Thyroid gland (tissue), 4 donors: ENCODE measurements at regions not wholly inside any gene's neighbourhood (a gene's known extent, or its start where the extent isn't known, plus 50 kb on each side); places are given as distances from the start of the nearest gene placed in this dataset.

ENCODE experiments used
- DNase-seq, 2 donors: peaks; one replicate each; pipeline ENCODE4 v3.0.0-alpha.2; 2019
- H3K27ac ChIP-seq, 3 donors: fragments of 200-600 bp; sonication (generic); 1 replicate in 2 of 3; 2 replicates in 1 of 3; pipeline ENCODE4 v1.5.1; 2016 to 2019; ENCODE audit warnings: mild to moderate bottlenecking in 1 of 3, moderate library complexity in 1 of 3
- H3K27me3 ChIP-seq: fragments of 200-600 bp; sonication (generic); one replicate; pipeline ENCODE4 v1.5.1; 2019
- H3K36me3 ChIP-seq, 2 donors: fragments of 200-600 bp; sonication (generic); one replicate each; pipeline ENCODE4 v1.5.1; 2016 to 2019
- H3K4me1 ChIP-seq, 2 donors: fragments of 200-600 bp; sonication (generic); one replicate each; pipeline ENCODE4 v1.5.1; 2017 to 2019
- H3K4me3 ChIP-seq, 3 donors: fragments of 200-600 bp; sonication (generic); replicated peaks in 1 of 3; 1 replicate in 2 of 3; 2 replicates in 1 of 3; pipeline ENCODE4 v1.5.1; 2016; ENCODE audit warnings: mild to moderate bottlenecking in 1 of 3
- H3K9me3 ChIP-seq: fragments of 200-600 bp; sonication (generic); one replicate; pipeline ENCODE4 v1.5.1; 2017
- POLR2A ChIP-seq, 2 donors: fragments of 450-650 bp; IDR thresholded peaks; one replicate each; pipeline ENCODE4 v1.6.1; 2017; ENCODE audit warnings: antibody characterized with exemption in 2 of 2, mild to moderate bottlenecking in 2 of 2, moderate library complexity in 1 of 2
- WGBS, 2 donors: methylation state at CpG; one replicate each; pipeline ENCODE4 v1.1.5; 2017; 5-methylcytosine and 5-hydroxymethylcytosine counted together
- intact Hi-C: fragments of 100-400 bp; cut with DNase I; formaldehyde crosslinking; loops from one replicate; pipeline ENCODE4 v1.15.1; 2023
- TF ChIP-seq, protein P1 (sequence below), 6 experiments: fragments of 200-600 bp in 3 of 6; fragments of 450-650 bp in 3 of 6; sonication (generic) in 3 of 6; IDR thresholded peaks; one replicate each; pipeline ENCODE4 v1.5.1; 2016 to 2019; ENCODE audit warnings: antibody characterized with exemption in 6 of 6, mild to moderate bottlenecking in 2 of 6, inconsistent platforms in 1 of 6, moderate library complexity in 1 of 6

DNA sequence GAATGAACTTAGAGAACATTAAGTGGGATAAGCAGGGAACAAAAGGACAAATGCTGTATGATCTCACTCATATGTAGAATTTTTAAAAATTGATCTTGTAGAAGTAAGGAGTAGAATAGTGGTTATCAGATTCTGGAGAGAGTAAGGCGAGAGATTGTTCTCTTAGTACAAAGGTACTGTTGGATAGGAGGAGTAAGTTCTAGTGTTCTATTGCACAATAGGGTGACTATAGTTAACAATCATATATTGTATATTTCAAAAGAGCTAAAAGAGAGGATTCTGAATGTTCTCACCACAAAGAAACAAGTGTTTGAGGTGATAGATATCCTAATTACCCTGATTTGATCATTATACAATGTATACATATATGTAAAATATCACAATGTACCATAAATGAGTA is 735.9 kb downstream of the NCAM2 start:
- H3K9me3 ChIP-seq = no peaks in the 10 kb centered on the region
- no peak overlapping the region for H3K27ac ChIP-seq
- no peaks in the 10 kb centered on the region for H3K27me3 ChIP-seq
- H3K4me1 ChIP-seq = no peaks in the 10 kb centered on the region
- H3K36me3 ChIP-seq = no peaks in the 10 kb centered on the region
- WGBS, 2 donors = 95 to 96% methylated on average over 1 of the region's 1 CpG
- intact Hi-C loops = no loop called here
- DNase-seq = no peak
- no peak for TF ChIP-seq POLR2A (IDR thresholded peaks at IDR 0.05)
- TF ChIP-seq, protein P1, sequence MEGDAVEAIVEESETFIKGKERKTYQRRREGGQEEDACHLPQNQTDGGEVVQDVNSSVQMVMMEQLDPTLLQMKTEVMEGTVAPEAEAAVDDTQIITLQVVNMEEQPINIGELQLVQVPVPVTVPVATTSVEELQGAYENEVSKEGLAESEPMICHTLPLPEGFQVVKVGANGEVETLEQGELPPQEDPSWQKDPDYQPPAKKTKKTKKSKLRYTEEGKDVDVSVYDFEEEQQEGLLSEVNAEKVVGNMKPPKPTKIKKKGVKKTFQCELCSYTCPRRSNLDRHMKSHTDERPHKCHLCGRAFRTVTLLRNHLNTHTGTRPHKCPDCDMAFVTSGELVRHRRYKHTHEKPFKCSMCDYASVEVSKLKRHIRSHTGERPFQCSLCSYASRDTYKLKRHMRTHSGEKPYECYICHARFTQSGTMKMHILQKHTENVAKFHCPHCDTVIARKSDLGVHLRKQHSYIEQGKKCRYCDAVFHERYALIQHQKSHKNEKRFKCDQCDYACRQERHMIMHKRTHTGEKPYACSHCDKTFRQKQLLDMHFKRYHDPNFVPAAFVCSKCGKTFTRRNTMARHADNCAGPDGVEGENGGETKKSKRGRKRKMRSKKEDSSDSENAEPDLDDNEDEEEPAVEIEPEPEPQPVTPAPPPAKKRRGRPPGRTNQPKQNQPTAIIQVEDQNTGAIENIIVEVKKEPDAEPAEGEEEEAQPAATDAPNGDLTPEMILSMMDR (IDR thresholded peaks at IDR 0.05) = no peak
- no peak overlapping the region for H3K4me3 ChIP-seq

DNA sequence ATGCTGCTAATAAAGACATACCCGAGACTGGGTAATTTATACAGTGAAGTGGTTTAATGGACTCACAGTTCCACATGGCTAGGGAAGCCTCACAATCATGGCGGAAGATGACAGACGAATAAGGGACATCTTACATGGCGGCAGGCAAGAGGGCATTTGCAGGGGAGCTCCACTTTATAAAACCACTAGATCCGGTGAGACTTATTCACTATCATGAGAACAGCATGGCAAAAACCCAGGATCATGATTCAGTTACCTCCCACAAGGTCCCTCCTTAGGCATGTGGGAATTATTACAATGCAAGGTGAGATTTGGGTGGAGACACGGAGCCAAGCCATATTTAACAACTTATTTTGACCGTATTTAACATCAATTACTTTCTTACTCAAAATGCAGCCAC is 739.0 kb downstream of the NCAM2 start:
- H3K27me3 ChIP-seq = no peaks in the 10 kb centered on the region
- WGBS, 2 donors = 73 to 87% methylated on average over 7 of the region's 7 CpGs
- H3K4me3 ChIP-seq = no peak overlapping the region
- H3K4me1 ChIP-seq = no peaks in the 10 kb centered on the region
- H3K27ac ChIP-seq = no peak overlapping the region
- intact Hi-C loops = no loop called here
- no peak for DNase-seq
- TF ChIP-seq, protein P1 (IDR thresholded peaks at IDR 0.05) = no peak
- no peak for TF ChIP-seq POLR2A (IDR thresholded peaks at IDR 0.05)
- H3K36me3 ChIP-seq = no peaks in the 10 kb centered on the region
- no peaks in the 10 kb centered on the region for H3K9me3 ChIP-seq

- H3K27ac ChIP-seq = no peak overlapping the region
- H3K27me3 ChIP-seq = no peaks in the 10 kb centered on the region
- intact Hi-C loops = no loop called here
- H3K36me3 ChIP-seq = no peaks in the 10 kb centered on the region
- no peaks in the 10 kb centered on the region for H3K4me1 ChIP-seq
- WGBS, 2 donors = 68 to 71% methylated on average over 5 of the region's 5 CpGs
- no peaks in the 10 kb centered on the region for H3K9me3 ChIP-seq
- no peak for TF ChIP-seq POLR2A (IDR thresholded peaks at IDR 0.05)
- no peak overlapping the region for H3K4me3 ChIP-seq
- DNase-seq = no peak
These were observed 742.0 kb downstream of the NCAM2 start for GRCh38 chr21:21740207-21740606.

- no peaks in the 10 kb centered on the region for H3K36me3 ChIP-seq
- no peaks in the 10 kb centered on the region for H3K9me3 ChIP-seq
- no peak overlapping the region for H3K27ac ChIP-seq
- intact Hi-C loops = no loop called here
- no peak for DNase-seq
- 66 to 74% methylated on average over 4 of the region's 4 CpGs for WGBS, 2 donors
- H3K4me3 ChIP-seq = no peak overlapping the region
- TF ChIP-seq POLR2A (IDR thresholded peaks at IDR 0.05) = no peak
- no peaks in the 10 kb centered on the region for H3K27me3 ChIP-seq
- H3K4me1 ChIP-seq = no peaks in the 10 kb centered on the region
These were observed 752.1 kb downstream of the NCAM2 start for GRCh38 chr21:21750124-21750825.

DNA sequence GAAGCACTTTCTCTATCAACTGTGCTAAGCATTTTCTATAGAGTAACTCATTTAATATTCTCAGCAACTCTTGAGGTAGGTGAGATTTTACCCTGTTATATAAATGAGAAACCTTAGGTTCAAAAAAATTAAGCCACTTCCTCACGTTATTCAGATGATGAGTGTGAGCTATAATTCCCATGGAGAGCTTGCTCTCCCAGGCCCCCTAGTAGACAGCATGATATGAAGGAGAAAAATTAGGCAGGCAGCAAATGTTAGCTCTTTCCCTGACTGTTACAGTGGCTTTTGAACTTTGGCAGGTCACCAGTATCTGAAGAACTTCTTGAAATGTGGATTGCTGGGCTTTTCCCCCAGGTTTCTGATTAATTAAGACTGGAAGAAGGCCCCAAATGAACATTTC is 753.1 kb downstream of the NCAM2 start:
- DNase-seq = no peak
- Histone ChIP-seq H3K4me1 (no peaks in the 10 kb centered on the region), H3K4me3 (no peak overlapping the region), H3K27me3 (no peaks in the 10 kb centered on the region), H3K36me3 (no peaks in the 10 kb centered on the region), H3K9me3 (no peaks in the 10 kb centered on the region), H3K27ac (no peak overlapping the region)
- intact Hi-C loops = no loop called here
- TF ChIP-seq, protein P1 (IDR thresholded peaks at IDR 0.05) = peak in 2 of 6 experiments; percentile 40 to 44
- no peak for TF ChIP-seq POLR2A (IDR thresholded peaks at IDR 0.05)
- WGBS, 2 donors = 58 to 63% methylated on average over 1 of the region's 1 CpG

- WGBS, 2 donors = 44 to 83% methylated on average over 1 of the region's 1 CpG
- TF ChIP-seq, protein P1 (IDR thresholded peaks at IDR 0.05) = no peak
- no peak for TF ChIP-seq POLR2A (IDR thresholded peaks at IDR 0.05)
- intact Hi-C loops = no loop called here
These were observed 764.6 kb downstream of the NCAM2 start for GRCh38 chr21:21762855-21763254.

More at GRCh38 chr21:21762855-21763254, 764.6 kb downstream of the NCAM2 start:
- Histone ChIP-seq H3K36me3 (no peaks in the 10 kb centered on the region), H3K4me1 (no peaks in the 10 kb centered on the region), H3K27me3 (no peaks in the 10 kb centered on the region), H3K9me3 (no peaks in the 10 kb centered on the region), H3K27ac (no peak overlapping the region), H3K4me3 (no peak overlapping the region)
- DNase-seq = no peak
